GM23338 (cell line): ENCODE measurements at regions not wholly inside any gene's neighbourhood (a gene's known extent, or its start where the extent isn't known, plus 50 kb on each side); places are given as distances from the start of the nearest gene placed in this dataset.

ENCODE experiments used
- ATAC-seq: fragments of 200-7000 bp; cut with Tn5 transposase; 3 replicates; pipeline ENCODE4 v1.9.1; 2020
- DNase-seq: peaks from one replicate; pipeline ENCODE4 v3.0.0-alpha.2; 2015; ENCODE audit warnings: low spot score
- H2AFZ ChIP-seq: fragments of 200-600 bp; sonication (generic); 2 replicates; pipeline ENCODE4 v1.8.0; 2016; ENCODE audit warnings: antibody characterized with exemption, mild to moderate bottlenecking, moderate library complexity
- H3F3A ChIP-seq: fragments of 200-600 bp; sonication (generic); replicated peaks from 2 replicates; pipeline ENCODE4 v1.8.0; 2017; ENCODE audit warnings: antibody characterized with exemption, mixed run types, low read depth
- H3K27ac ChIP-seq: fragments of 200-600 bp; sonication (generic); 2 replicates; pipeline ENCODE4 v1.6.1; 2016; ENCODE audit warnings: low read depth
- H3K27me3 ChIP-seq: fragments of 200-600 bp; sonication (generic); 2 replicates; pipeline ENCODE4 v1.8.0; 2016; ENCODE audit warnings: mild to moderate bottlenecking, mixed run types, moderate library complexity; ENCODE audit not compliant: insufficient read depth
- H3K36me3 ChIP-seq: fragments of 200-600 bp; sonication (generic); 2 replicates; pipeline ENCODE4 v1.8.0; 2016; ENCODE audit warnings: mild to moderate bottlenecking; ENCODE audit not compliant: insufficient read depth
- H3K4me1 ChIP-seq: fragments of 200-600 bp; sonication (generic); 2 replicates; pipeline ENCODE4 v1.8.0; 2016; ENCODE audit warnings: mild to moderate bottlenecking, moderate library complexity; ENCODE audit not compliant: insufficient read depth
- H3K4me2 ChIP-seq: fragments of 200-600 bp; sonication (generic); 2 replicates; pipeline ENCODE4 v1.7.1; 2017; ENCODE audit warnings: mixed run types
- H3K4me3 ChIP-seq: fragments of 200-600 bp; sonication (generic); 2 replicates; pipeline ENCODE4 v1.6.1; 2016; ENCODE audit warnings: mixed run types
- H3K79me2 ChIP-seq: fragments of 200-600 bp; sonication (generic); replicated peaks from 2 replicates; pipeline ENCODE4 v1.8.0; 2017; ENCODE audit warnings: mild to moderate bottlenecking; ENCODE audit not compliant: insufficient read depth
- H3K9me2 ChIP-seq: fragments of 200-600 bp; sonication (generic); 2 replicates; pipeline ENCODE4 v1.8.0; 2017; ENCODE audit not compliant: insufficient read depth
- H4K20me1 ChIP-seq: fragments of 200-600 bp; sonication (generic); replicated peaks from 2 replicates; pipeline ENCODE4 v1.8.0; 2017; ENCODE audit warnings: mild to moderate bottlenecking; ENCODE audit not compliant: insufficient read depth
- H3K27ac Mint-ChIP-seq: 2 replicates; pipeline ENCODE4 v1.8.0; 2020; ENCODE audit warnings: inconsistent platforms, mild to moderate bottlenecking, moderate library complexity, mixed read lengths
- H3K27me3 Mint-ChIP-seq: 3 replicates; pipeline ENCODE4 v1.8.0; 2022; ENCODE audit warnings: low read depth, mild to moderate bottlenecking, moderate library complexity, mixed read lengths, inconsistent platforms; ENCODE audit not compliant: insufficient read depth, poor library complexity
- H3K36me3 Mint-ChIP-seq: 3 replicates; pipeline ENCODE4 v1.8.0; 2021; ENCODE audit warnings: low read depth, mild to moderate bottlenecking, inconsistent platforms, moderate library complexity, mixed read lengths
- H3K4me1 Mint-ChIP-seq: 3 replicates; pipeline ENCODE4 v1.8.0; 2020; ENCODE audit warnings: mild to moderate bottlenecking, inconsistent platforms, mixed read lengths
- H3K4me3 Mint-ChIP-seq: 3 replicates; pipeline ENCODE4 v1.8.0; 2021; ENCODE audit warnings: moderate library complexity, mild to moderate bottlenecking, inconsistent platforms, mixed read lengths
- H3K9me3 Mint-ChIP-seq: 3 replicates; pipeline ENCODE4 v1.8.0; 2020; ENCODE audit warnings: moderate library complexity, mild to moderate bottlenecking, inconsistent platforms, mixed read lengths
- CREB1 ChIP-seq: fragments of 250-450 bp; sonication (Bioruptor Pico); IDR thresholded peaks from 2 replicates; pipeline ENCODE4 v1.5.0; 2020; ENCODE audit warnings: low read depth, mild to moderate bottlenecking, moderate library complexity
- CTCF ChIP-seq, 2 experiments: fragments of 200-600 bp in 1 of 2; sonication (generic) in 1 of 2; conservative IDR thresholded peaks; 2 replicates each; pipeline versions ENCODE4 v1.5.1 to v1.6.1; 2016 to 2017; ENCODE audit warnings: antibody characterized with exemption in 2 of 2, low read depth in 2 of 2, mild to moderate bottlenecking in 2 of 2, moderate library complexity in 1 of 2
- ETS1 ChIP-seq: IDR thresholded peaks from 2 replicates; pipeline ENCODE4 v1.6.1; 2016; ENCODE audit warnings: antibody characterized with exemption
- EZH2 ChIP-seq: fragments of 200-600 bp; sonication (generic); IDR thresholded peaks from one replicate; pipeline ENCODE4 v1.8.0; 2017; ENCODE audit warnings: antibody characterized with exemption, mild to moderate bottlenecking, low read depth; ENCODE audit not compliant: unreplicated experiment
- EZH2phosphoT487 ChIP-seq: fragments of 200-600 bp; sonication (generic); IDR thresholded peaks from one replicate; pipeline ENCODE4 v1.8.1; 2018; ENCODE audit warnings: antibody characterized with exemption; ENCODE audit not compliant: unreplicated experiment
- JUNB ChIP-seq: IDR thresholded peaks from one replicate; pipeline ENCODE4 v1.6.1; 2016; ENCODE audit warnings: antibody characterized with exemption; ENCODE audit not compliant: unreplicated experiment
- NANOG ChIP-seq: IDR thresholded peaks from 2 replicates; pipeline ENCODE4 v1.6.1; 2016; ENCODE audit warnings: antibody characterized with exemption, borderline replicate concordance
- POLR2AphosphoS5 ChIP-seq: IDR thresholded peaks from 2 replicates; pipeline ENCODE4 v1.6.1; 2016; ENCODE audit warnings: antibody characterized with exemption, low read depth
- STAT1 ChIP-seq: IDR thresholded peaks from one replicate; pipeline ENCODE4 v1.6.1; 2016; ENCODE audit warnings: antibody characterized with exemption; ENCODE audit not compliant: unreplicated experiment
- ZNF114 ChIP-seq: fragments of 250-450 bp; sonication (Bioruptor Pico); IDR thresholded peaks from 2 replicates; pipeline ENCODE4 v1.5.0; 2020; ENCODE audit warnings: mild to moderate bottlenecking, moderate library complexity
- ZNF331 ChIP-seq: fragments of 250-450 bp; sonication (Bioruptor Pico); IDR thresholded peaks from 2 replicates; pipeline ENCODE4 v1.5.0; 2020; ENCODE audit warnings: low read depth, mild to moderate bottlenecking, moderate library complexity
- ZNF462 ChIP-seq: fragments of 250-450 bp; sonication (Bioruptor Pico); IDR thresholded peaks from 2 replicates; pipeline ENCODE4 v1.5.0; 2020; ENCODE audit warnings: mild to moderate bottlenecking, moderate library complexity

GRCh38 chr1:192266645-192267044 is 50.1 kb upstream of the RGS21 start:
- no peaks in the 10 kb centered on the region for H3F3A ChIP-seq
- Mint-ChIP-seq H3K9me3 (no peaks in the 10 kb centered on the region), H3K4me3 (no peak overlapping the region), H3K36me3 (no peaks in the 10 kb centered on the region), H3K27me3 (no peaks in the 10 kb centered on the region), H3K4me1 (no peaks in the 10 kb centered on the region), H3K27ac (no peak overlapping the region; the same call in 1 of the 2 replicates)
- H3K9me2 ChIP-seq: no peaks in the 10 kb centered on the region
- DNase-seq (peak; percentile 1), ATAC-seq (no peak)
- H3K4me1 ChIP-seq: no peaks in the 10 kb centered on the region
- no peak for TF ChIP-seq NANOG
- TF ChIP-seq CTCF (conservative IDR thresholded peaks at IDR 0.05; ENCODE audit: low read depth in 2 of 2): no peak
- TF ChIP-seq EZH2phosphoT487: no peak
- no peak for TF ChIP-seq CREB1
- TF ChIP-seq ZNF331: no peak
- no peak for TF ChIP-seq ETS1
- TF ChIP-seq POLR2AphosphoS5: no peak
- TF ChIP-seq JUNB: no peak
- TF ChIP-seq EZH2: no peak
- no peak for TF ChIP-seq ZNF462 (CRISPR knock-in tag)
- no peak for TF ChIP-seq STAT1
- no peak for TF ChIP-seq ZNF114 (CRISPR knock-in tag)
- no peaks in the 10 kb centered on the region for H3K36me3 ChIP-seq
- no peak overlapping the region for H3K4me2 ChIP-seq
- no peaks in the 10 kb centered on the region for H4K20me1 ChIP-seq
- no peak overlapping the region for H3K4me3 ChIP-seq
- H2AFZ ChIP-seq: no peak overlapping the region; the same call in 1 of the 2 replicates
- H3K27ac ChIP-seq: no peak overlapping the region
- no peaks in the 10 kb centered on the region for H3K27me3 ChIP-seq
- no peaks in the 10 kb centered on the region for H3K79me2 ChIP-seq
